Astrocyte of the cerebellum (primary cell): ENCODE measurements at regions not wholly inside any gene's neighbourhood (a gene's known extent, or its start where the extent isn't known, plus 50 kb on each side); places are given as distances from the start of the nearest gene placed in this dataset.

Experiments used
- DNase-seq: peaks from one replicate; pipeline ENCODE4 v3.0.0-alpha.2; 2011; ENCODE audit warnings: low read depth
- H3K4me3 ChIP-seq: 2 replicates; pipeline ENCODE4 v1.5.1; 2011; ENCODE audit warnings: mild to moderate bottlenecking, low read depth, low read length, moderate library complexity
- CTCF ChIP-seq: IDR thresholded peaks from 2 replicates; pipeline ENCODE4 v1.5.1; 2012; ENCODE audit warnings: low read length, low read depth, moderate library complexity, mild to moderate bottlenecking; ENCODE audit errors: missing control alignments
- in situ Hi-C: cut with HindIII; loops from 2 replicates; pipeline ENCODE4 v1.10.0; 2017; ENCODE audit warnings: low sequenced_read_pairs

- no peak for DNase-seq
- in situ Hi-C loops, result no loop called here
- H3K4me3 ChIP-seq, result no peak overlapping the region
- TF ChIP-seq CTCF, result no peak
These were observed 356.5 kb downstream of the PRELID2 start for GRCh38 chr5:145478651-145479050.

- TF ChIP-seq CTCF, result no peak
- in situ Hi-C loops, result no loop called here
- no peak for DNase-seq
These were observed 362.0 kb downstream of the PRELID2 start for GRCh38 chr5:145473042-145473642.

GRCh38 chr5:145471831-145472612 is 363.1 kb downstream of the PRELID2 start:
- no peak for TF ChIP-seq CTCF
- no peak for DNase-seq
- no peak overlapping the region for H3K4me3 ChIP-seq
- in situ Hi-C loops, result no loop called here

More at GRCh38 chr5:145473042-145473642, 362.0 kb downstream of the PRELID2 start:
- H3K4me3 ChIP-seq, result no peak overlapping the region

GRCh38 chr5:145471026-145471425 is 364.1 kb downstream of the PRELID2 start:
- H3K4me3 ChIP-seq, result no peak overlapping the region
- no peak for DNase-seq
- in situ Hi-C loops, result no loop called here
- no peak for TF ChIP-seq CTCF

GRCh38 chr5:145470396-145470979 is 364.7 kb downstream of the PRELID2 start:
- H3K4me3 ChIP-seq, result no peak overlapping the region

More at GRCh38 chr5:145470396-145470979, 364.7 kb downstream of the PRELID2 start:
- no peak for TF ChIP-seq CTCF
- DNase-seq, result no peak
- in situ Hi-C loops, result no loop called here
